IMR-90 (cell line): ENCODE measurements at regions not wholly inside any gene's neighbourhood (a gene's known extent, or its start where the extent isn't known, plus 50 kb on each side); places are given as distances from the start of the nearest gene placed in this dataset.

Experiments
- ATAC-seq: fragments of 200-7000 bp; cut with Tn5 transposase; 2 replicates; pipeline ENCODE4 v1.9.1; 2020; ENCODE audit warnings: low read depth, mild to moderate bottlenecking, moderate library complexity
- BruUV-seq: library from RNA; stranded (reverse); fragments of 400-500 nt; replicated peaks from 2 replicates; lab custom pipeline; 2021; lab: Mats Ljungman, UMichigan
- CTCF ChIA-PET: fragments of 300-600 bp; formaldehyde crosslinking; extraction: SDS; loops from one replicate; lab custom pipeline; 2021; ENCODE audit warnings: antibody characterized with exemption; lab: Yijun Ruan, JAX
- POLR2A ChIA-PET: fragments of 300-600 bp; sonication (Branson Sonifier 250); formaldehyde crosslinking; loops from one replicate; lab custom pipeline; 2022; ENCODE audit warnings: antibody characterized with exemption; ENCODE audit not compliant: unreplicated experiment; lab: Charles Lee
- DNase-seq: peaks from one replicate; pipeline ENCODE4 v3.0.0; 2013
- H2AFZ ChIP-seq: replicated peaks from 2 replicates; pipeline ENCODE3; 2013; ENCODE audit warnings: low read length, mild to moderate bottlenecking; ENCODE audit not compliant: poor library complexity
- H2AK5ac ChIP-seq: 2 replicates; pipeline ENCODE4 v1.6.1; 2013; ENCODE audit warnings: low read depth, low read length, inconsistent platforms
- H2AK9ac ChIP-seq: replicated peaks from 2 replicates; pipeline ENCODE3; 2013; ENCODE audit warnings: mild to moderate bottlenecking, low read depth, low read length, moderate library complexity; ENCODE audit not compliant: poor library complexity
- H2BK120ac ChIP-seq: 2 replicates; pipeline ENCODE4 v1.6.1; 2013; ENCODE audit warnings: low read depth, low read length, inconsistent platforms
- H2BK15ac ChIP-seq: 3 replicates; pipeline ENCODE4 v1.6.1; 2013; ENCODE audit warnings: low read depth, low read length, inconsistent platforms
- H2BK20ac ChIP-seq: 2 replicates; pipeline ENCODE4 v1.6.1; 2013; ENCODE audit warnings: low read depth, mild to moderate bottlenecking, inconsistent platforms, low read length, moderate library complexity
- H2BK5ac ChIP-seq: 2 replicates; pipeline ENCODE4 v1.6.1; 2013; ENCODE audit warnings: mild to moderate bottlenecking, low read depth, low read length, inconsistent platforms; ENCODE audit not compliant: poor library complexity, severe bottlenecking
- H3K14ac ChIP-seq: replicated peaks from 2 replicates; pipeline ENCODE4 v1.6.1; 2013; ENCODE audit warnings: low read depth, low read length, inconsistent platforms
- H3K18ac ChIP-seq: 2 replicates; pipeline ENCODE4 v1.6.1; 2013; ENCODE audit warnings: low read depth, low read length, control low read depth
- H3K23ac ChIP-seq: 2 replicates; pipeline ENCODE4 v1.6.1; 2013; ENCODE audit warnings: low read depth, low read length, inconsistent platforms
- H3K27ac ChIP-seq: 2 replicates; pipeline ENCODE4 v1.5.1; 2013; ENCODE audit warnings: mild to moderate bottlenecking, control low read depth, low read length; ENCODE audit not compliant: insufficient read depth
- H3K27me3 ChIP-seq: 2 replicates; pipeline ENCODE4 v1.6.1; 2013; ENCODE audit warnings: low read length; ENCODE audit not compliant: control insufficient read depth, insufficient read depth
- H3K36me3 ChIP-seq: 2 replicates; pipeline ENCODE4 v1.6.1; 2013; ENCODE audit warnings: low read length, mixed read lengths; ENCODE audit not compliant: control insufficient read depth, insufficient read depth
- H3K4ac ChIP-seq: 2 replicates; pipeline ENCODE4 v1.6.1; 2013; ENCODE audit warnings: low read depth, low read length, inconsistent platforms
- H3K4me1 ChIP-seq: 2 replicates; pipeline ENCODE4 v1.6.1; 2013; ENCODE audit warnings: low read length, mixed read lengths; ENCODE audit not compliant: control insufficient read depth, insufficient read depth
- H3K4me2 ChIP-seq: 2 replicates; pipeline ENCODE4 v1.6.1; 2013; ENCODE audit warnings: low read depth, mild to moderate bottlenecking, control low read depth, low read length, moderate library complexity
- H3K4me3 ChIP-seq: 2 replicates; pipeline ENCODE4 v1.5.1; 2013; ENCODE audit warnings: low read depth, mild to moderate bottlenecking, control low read depth, low read length, moderate library complexity; ENCODE audit not compliant: insufficient read depth
- H3K56ac ChIP-seq: 2 replicates; pipeline ENCODE4 v1.6.1; 2013; ENCODE audit warnings: low read length, inconsistent platforms; ENCODE audit not compliant: insufficient read depth; ENCODE audit errors: extremely low read depth
- H3K79me1 ChIP-seq, 2 experiments: 2 replicates each; pipeline ENCODE4 v1.6.1; 2013; ENCODE audit warnings: low read length in 2 of 2, inconsistent platforms in 1 of 2, low read depth in 1 of 2
- H3K9ac ChIP-seq: 2 replicates; pipeline ENCODE4 v1.6.1; 2013; ENCODE audit warnings: low read depth, low read length, control low read depth
- H3K9me1 ChIP-seq: 2 replicates; pipeline ENCODE4 v1.6.1; 2013; ENCODE audit warnings: low read length, inconsistent platforms; ENCODE audit not compliant: insufficient read depth
- H3K9me3 ChIP-seq: 2 replicates; pipeline ENCODE4 v1.6.1; 2013; ENCODE audit warnings: low read length; ENCODE audit not compliant: control insufficient read depth, insufficient read depth
- H4K20me1 ChIP-seq: 2 replicates; pipeline ENCODE4 v1.6.1; 2013; ENCODE audit warnings: low read length, inconsistent platforms; ENCODE audit not compliant: insufficient read depth
- H4K5ac ChIP-seq: 2 replicates; pipeline ENCODE4 v1.6.1; 2013; ENCODE audit warnings: mild to moderate bottlenecking, low read depth, low read length, control low read depth
- H4K8ac ChIP-seq, 2 experiments: 2 replicates each; pipeline ENCODE4 v1.6.1; 2013; ENCODE audit warnings: low read depth in 2 of 2, low read length in 2 of 2, control low read depth in 1 of 2, inconsistent platforms in 1 of 2
- H4K91ac ChIP-seq: 2 replicates; pipeline ENCODE4 v1.6.1; 2013; ENCODE audit warnings: low read depth, low read length, inconsistent platforms; ENCODE audit not compliant: insufficient read depth
- BHLHE40 ChIP-seq: fragments of 150-350 bp; IDR thresholded peaks from 2 replicates; pipeline ENCODE4 v1.6.1; 2016; ENCODE audit warnings: mild to moderate bottlenecking, low read depth, low read length
- CEBPB ChIP-seq: IDR thresholded peaks from 2 replicates; pipeline ENCODE4 v1.6.1; 2012; ENCODE audit warnings: low read depth, low read length, improper control_type of control experiment
- CHD1 ChIP-seq: IDR thresholded peaks from 2 replicates; pipeline ENCODE4 v1.6.1; 2012; ENCODE audit warnings: low read depth, low read length, improper control_type of control experiment
- FOS ChIP-seq: fragments of 150-350 bp; IDR thresholded peaks from 2 replicates; pipeline ENCODE4 v1.6.1; 2016; ENCODE audit warnings: low read depth, low read length
- MAFK ChIP-seq: IDR thresholded peaks from 2 replicates; pipeline ENCODE4 v1.6.1; 2012; ENCODE audit warnings: low read depth, low read length, improper control_type of control experiment
- MAZ ChIP-seq: IDR thresholded peaks from 2 replicates; pipeline ENCODE4 v1.6.1; 2012; ENCODE audit warnings: low read depth, mild to moderate bottlenecking, low read length, improper control_type of control experiment, moderate library complexity, borderline replicate concordance
- NFE2L2 ChIP-seq: fragments of 150-350 bp; IDR thresholded peaks from 2 replicates; pipeline ENCODE4 v1.6.1; 2016; ENCODE audit warnings: low read depth, mild to moderate bottlenecking, low read length
- RAD21 ChIP-seq: IDR thresholded peaks from 2 replicates; pipeline ENCODE4 v1.6.1; 2012; ENCODE audit warnings: low read length, improper control_type of control experiment
- RCOR1 ChIP-seq: IDR thresholded peaks from 2 replicates; pipeline ENCODE4 v1.6.1; 2012; ENCODE audit warnings: mild to moderate bottlenecking, low read length, improper control_type of control experiment; ENCODE audit not compliant: insufficient replicate concordance
- RFX5 ChIP-seq: IDR thresholded peaks from 2 replicates; pipeline ENCODE4 v1.8.0; 2012; ENCODE audit warnings: low read depth, mild to moderate bottlenecking, low read length, moderate library complexity
- SMC3 ChIP-seq: fragments of 150-350 bp; IDR thresholded peaks from 2 replicates; pipeline ENCODE4 v1.6.1; 2016; ENCODE audit warnings: low read depth, mild to moderate bottlenecking, antibody characterized with exemption, low read length, moderate library complexity
- USF2 ChIP-seq: fragments of 150-350 bp; IDR thresholded peaks from 2 replicates; pipeline ENCODE4 v1.6.1; 2017; ENCODE audit warnings: mild to moderate bottlenecking, antibody characterized with exemption, low read length, low read depth
- WGBS, 2 experiments: methylation state at CpG; one replicate each; pipeline versions ENCODE4 v1.1.5 to v1.1.7; 2013; ENCODE audit warnings: missing lambda C conversion rate in 2 of 2; ENCODE audit not compliant: insufficient read length in 1 of 2; ENCODE audit errors: extremely low coverage in 2 of 2; 5-methylcytosine and 5-hydroxymethylcytosine counted together
- dilution Hi-C: fragments of 300-500 bp; cut with HindIII; formaldehyde crosslinking; loops from one replicate; pipeline ENCODE4 v1.14.3; 2018; ENCODE audit warnings: low sequenced_read_pairs; ENCODE audit not compliant: unreplicated experiment
- in situ Hi-C: fragments of 300-500 bp; cut with MboI; formaldehyde crosslinking; loops from 3 replicates; pipeline ENCODE4 v1.14.3; 2019; ENCODE audit warnings: low sequenced_read_pairs, inconsistent platforms, mixed read lengths
- intact Hi-C: fragments of 100-400 bp; cut with micrococcal nuclease; formaldehyde crosslinking; loops from 2 replicates; pipeline ENCODE4 v1.10.0; 2022
- TF ChIP-seq, protein P1 (sequence below): conservative IDR thresholded peaks from 2 replicates; pipeline ENCODE4 v1.5.1; 2012; ENCODE audit warnings: mild to moderate bottlenecking, low read depth, low read length, improper control_type of control experiment
- TF ChIP-seq, protein P2 (sequence below): fragments of 150-350 bp; IDR thresholded peaks from 2 replicates; pipeline ENCODE4 v1.6.1; 2016; ENCODE audit warnings: low read depth, mild to moderate bottlenecking, low read length, moderate library complexity, borderline replicate concordance

GRCh38 chr6:74734901-74735300 lies 471.0 kb downstream of the COL12A1 start:
- intact Hi-C loops (no loop called here), dilution Hi-C loops (no loop called here), in situ Hi-C loops (no loop called here)
- Histone ChIP-seq H3K4me3 (no peak overlapping the region), H4K5ac (no peak overlapping the region), H2AK5ac (no peak overlapping the region), H3K9ac (no peak overlapping the region), H4K91ac (no peak overlapping the region), H3K27me3 (no peaks in the 10 kb centered on the region), H2AK9ac (no peak overlapping the region), H3K36me3 (no peaks in the 10 kb centered on the region), H3K27ac (no peak overlapping the region; the same call in 1 of the 2 replicates), H3K4me1 (peaks cover 7% of the 10 kb centered on the region), H2BK5ac (peak overlapping the region; percentile 63), H3K79me1 (no peaks in the 10 kb centered on the region), H4K8ac (no peak overlapping the region), H4K20me1 (no peaks in the 10 kb centered on the region), H3K9me3 (no peaks in the 10 kb centered on the region; the same call in 1 of the 2 replicates), H3K14ac (no peak overlapping the region), H2BK15ac (no peak overlapping the region), H2BK20ac (no peak overlapping the region), H2BK120ac (no peak overlapping the region), H3K23ac (no peak overlapping the region), H3K18ac (no peak overlapping the region), H3K56ac (no peak overlapping the region), H3K4me2 (no peak overlapping the region), H3K9me1 (peaks cover 3% of the 10 kb centered on the region), H2AFZ (no peak overlapping the region), H3K4ac (no peak overlapping the region)
- no peak; the same call in 1 of the 2 replicates for ATAC-seq
- CTCF ChIA-PET, result no interaction called here
- BruUV-seq, result no TSS peak
- POLR2A ChIA-PET, result no interaction called here
- TF ChIP-seq MAZ, result no peak
- TF ChIP-seq CHD1, result no peak
- no peak for TF ChIP-seq RAD21
- TF ChIP-seq, protein P1, sequence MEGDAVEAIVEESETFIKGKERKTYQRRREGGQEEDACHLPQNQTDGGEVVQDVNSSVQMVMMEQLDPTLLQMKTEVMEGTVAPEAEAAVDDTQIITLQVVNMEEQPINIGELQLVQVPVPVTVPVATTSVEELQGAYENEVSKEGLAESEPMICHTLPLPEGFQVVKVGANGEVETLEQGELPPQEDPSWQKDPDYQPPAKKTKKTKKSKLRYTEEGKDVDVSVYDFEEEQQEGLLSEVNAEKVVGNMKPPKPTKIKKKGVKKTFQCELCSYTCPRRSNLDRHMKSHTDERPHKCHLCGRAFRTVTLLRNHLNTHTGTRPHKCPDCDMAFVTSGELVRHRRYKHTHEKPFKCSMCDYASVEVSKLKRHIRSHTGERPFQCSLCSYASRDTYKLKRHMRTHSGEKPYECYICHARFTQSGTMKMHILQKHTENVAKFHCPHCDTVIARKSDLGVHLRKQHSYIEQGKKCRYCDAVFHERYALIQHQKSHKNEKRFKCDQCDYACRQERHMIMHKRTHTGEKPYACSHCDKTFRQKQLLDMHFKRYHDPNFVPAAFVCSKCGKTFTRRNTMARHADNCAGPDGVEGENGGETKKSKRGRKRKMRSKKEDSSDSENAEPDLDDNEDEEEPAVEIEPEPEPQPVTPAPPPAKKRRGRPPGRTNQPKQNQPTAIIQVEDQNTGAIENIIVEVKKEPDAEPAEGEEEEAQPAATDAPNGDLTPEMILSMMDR, result no peak
- TF ChIP-seq MAFK, result no peak
- TF ChIP-seq SMC3, result no peak
- no peak for TF ChIP-seq CEBPB
- TF ChIP-seq FOS, result no peak
- no peak for TF ChIP-seq RCOR1
- TF ChIP-seq USF2, result no peak
- no peak for TF ChIP-seq RFX5
- TF ChIP-seq BHLHE40, result no peak
- TF ChIP-seq NFE2L2, result no peak
- TF ChIP-seq, protein P2, sequence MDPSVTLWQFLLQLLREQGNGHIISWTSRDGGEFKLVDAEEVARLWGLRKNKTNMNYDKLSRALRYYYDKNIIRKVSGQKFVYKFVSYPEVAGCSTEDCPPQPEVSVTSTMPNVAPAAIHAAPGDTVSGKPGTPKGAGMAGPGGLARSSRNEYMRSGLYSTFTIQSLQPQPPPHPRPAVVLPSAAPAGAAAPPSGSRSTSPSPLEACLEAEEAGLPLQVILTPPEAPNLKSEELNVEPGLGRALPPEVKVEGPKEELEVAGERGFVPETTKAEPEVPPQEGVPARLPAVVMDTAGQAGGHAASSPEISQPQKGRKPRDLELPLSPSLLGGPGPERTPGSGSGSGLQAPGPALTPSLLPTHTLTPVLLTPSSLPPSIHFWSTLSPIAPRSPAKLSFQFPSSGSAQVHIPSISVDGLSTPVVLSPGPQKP, result no peak
- WGBS, 2 experiments, result no CpG with 5 or more reads among the region's 3 CpGs
- no peak for DNase-seq
